8988T (cell line): ENCODE measurements at regions not wholly inside any gene's neighbourhood (a gene's known extent, or its start where the extent isn't known, plus 50 kb on each side); places are given as distances from the start of the nearest gene placed in this dataset.
"Not testable (repeated sequence)": the region's sequence is repeated elsewhere in the genome, so short reads cannot be mapped to it uniquely, and the experiment has no call there.

Experiments
- DNase-seq: peaks from one replicate; pipeline ENCODE4 v3.0.0; 2011

- DNase-seq = not testable (repeated sequence)
Observed at GRCh38 chr4:34504731-34505130, 1739.6 kb downstream of the ARAP2 start.

- DNase-seq = not testable (repeated sequence)
Observed at GRCh38 chr4:34506511-34507092, 1737.7 kb downstream of the ARAP2 start.

- no peak for DNase-seq
Observed at GRCh38 chr4:34512616-34513015, 1731.7 kb downstream of the ARAP2 start.

DNA sequence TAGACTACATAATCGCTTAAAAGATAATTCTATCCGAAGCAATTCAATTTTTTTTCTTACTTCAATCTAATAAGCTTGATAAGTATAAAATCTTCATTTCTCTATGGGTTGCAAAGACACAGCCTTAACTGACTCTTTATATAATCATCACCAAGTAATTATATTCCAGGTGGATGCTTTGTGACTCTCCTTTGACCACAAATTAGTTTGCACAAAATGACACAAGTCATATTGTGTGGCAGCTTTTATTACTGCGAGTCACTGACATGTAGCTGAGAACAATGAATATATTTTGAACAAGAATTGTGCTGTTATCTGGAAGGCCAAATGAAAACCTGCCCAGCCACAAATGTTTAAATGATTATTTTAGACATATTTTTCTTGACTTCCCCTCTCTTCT is 1727.8 kb downstream of the ARAP2 start:
- no peak for DNase-seq

GRCh38 chr4:34534916-34535315 is 1709.4 kb downstream of the ARAP2 start:
- no peak for DNase-seq

DNA sequence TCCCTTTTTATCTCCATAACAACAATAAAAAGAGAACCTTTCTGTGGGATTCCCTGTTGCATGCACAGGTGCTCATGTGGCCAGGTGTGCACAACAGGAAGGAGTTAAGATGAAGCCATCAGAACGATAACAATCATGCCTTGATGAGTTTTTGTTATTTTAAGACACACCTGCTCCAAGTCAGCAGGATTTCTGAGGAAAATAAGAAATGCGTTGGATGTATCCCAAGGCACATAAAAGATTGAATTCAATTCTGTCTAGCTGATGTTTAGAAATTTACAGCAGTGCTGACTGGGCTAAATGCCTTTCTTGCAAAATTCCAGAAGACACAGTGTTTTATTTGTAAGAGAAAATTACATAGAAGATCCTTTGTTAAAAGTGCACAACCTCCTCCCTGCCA is 1678.2 kb downstream of the ARAP2 start:
- DNase-seq = no peak

GRCh38 chr4:34572026-34572425 is 1672.3 kb downstream of the ARAP2 start:
- DNase-seq = no peak

- DNase-seq = no peak
Observed at GRCh38 chr4:34615315-34615714, 1629.0 kb downstream of the ARAP2 start.

- no peak for DNase-seq
Observed at GRCh38 chr4:34619531-34620162, 1624.7 kb downstream of the ARAP2 start.

GRCh38 chr4:34628471-34628870 is 1615.8 kb downstream of the ARAP2 start:
- DNase-seq = no peak

DNA sequence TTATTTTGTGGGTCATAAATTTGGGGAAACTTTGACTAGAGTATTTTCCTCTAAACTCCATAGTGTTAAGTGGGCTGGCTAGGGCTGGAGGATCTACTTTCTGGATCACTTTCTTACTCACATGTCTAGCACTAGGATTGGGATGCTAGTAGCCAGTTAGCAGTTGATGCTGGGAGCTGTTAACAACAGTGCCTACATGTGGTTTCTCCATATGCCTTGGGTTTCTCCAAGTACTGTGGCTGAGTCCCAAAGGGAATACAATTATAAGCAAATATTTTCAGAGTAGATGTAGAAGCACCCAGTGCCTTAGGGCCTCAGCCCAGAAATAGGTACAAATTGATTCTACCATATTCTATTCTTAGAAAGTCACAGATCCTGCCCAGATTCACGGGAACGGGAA is 1614.9 kb downstream of the ARAP2 start:
- DNase-seq = no peak

GRCh38 chr4:34633241-34633640 is 1611.1 kb downstream of the ARAP2 start:
- DNase-seq = no peak

GRCh38 chr4:34636623-34637022 is 1607.7 kb downstream of the ARAP2 start:
- no peak for DNase-seq

GRCh38 chr4:34643476-34643875 is 1600.8 kb downstream of the ARAP2 start:
- no peak for DNase-seq

- no peak for DNase-seq
Observed at GRCh38 chr4:34644579-34645115, 1599.7 kb downstream of the ARAP2 start.

- no peak for DNase-seq
Observed at GRCh38 chr4:34649716-34650115, 1594.6 kb downstream of the ARAP2 start.

- no peak for DNase-seq
Observed at GRCh38 chr4:34664051-34664450, 1580.3 kb downstream of the ARAP2 start.

DNA sequence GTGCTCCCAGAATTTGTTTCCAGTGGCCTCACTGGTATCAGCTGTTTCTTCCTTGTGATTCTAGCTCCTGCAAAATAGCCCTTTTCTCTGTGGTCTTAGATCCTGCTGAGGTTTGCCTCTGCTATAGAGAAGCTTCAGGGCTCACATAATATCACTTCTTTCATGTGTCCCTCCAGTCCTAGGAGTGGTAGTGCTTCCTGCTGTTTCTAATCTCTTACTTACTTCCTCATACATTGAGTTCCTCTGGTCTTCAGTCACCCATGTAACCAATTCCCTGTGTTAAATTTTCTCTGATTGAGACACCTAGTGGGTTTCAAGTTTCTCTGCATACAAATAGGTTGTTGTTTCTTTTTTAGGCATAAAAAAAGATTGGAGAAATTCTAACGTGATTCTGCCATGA is 1567.9 kb downstream of the ARAP2 start:
- DNase-seq = no peak

- DNase-seq = no peak
Observed at GRCh38 chr4:34678431-34678830, 1565.9 kb downstream of the ARAP2 start.

DNA sequence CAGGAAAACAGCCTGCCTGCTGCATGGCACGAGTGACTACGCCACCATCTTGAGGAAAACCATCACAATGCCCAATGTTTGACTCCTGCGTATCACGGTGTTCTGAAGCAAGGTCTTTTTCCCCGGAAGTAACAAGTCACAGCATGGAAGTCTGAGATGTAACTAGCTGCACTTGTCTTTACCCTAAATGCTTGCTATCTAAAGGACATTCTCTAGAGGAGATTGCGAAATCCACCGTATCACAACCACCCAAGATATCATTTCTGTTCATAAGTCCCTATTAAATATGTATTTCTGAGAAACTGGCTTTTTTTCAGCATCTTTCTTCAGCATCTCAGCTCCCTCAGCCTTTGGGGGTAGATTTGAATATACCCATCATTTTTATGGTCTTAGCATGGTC is 1565.1 kb downstream of the ARAP2 start:
- no peak for DNase-seq

- no peak for DNase-seq
Observed at GRCh38 chr4:34709564-34709963, 1534.8 kb downstream of the ARAP2 start.

DNA sequence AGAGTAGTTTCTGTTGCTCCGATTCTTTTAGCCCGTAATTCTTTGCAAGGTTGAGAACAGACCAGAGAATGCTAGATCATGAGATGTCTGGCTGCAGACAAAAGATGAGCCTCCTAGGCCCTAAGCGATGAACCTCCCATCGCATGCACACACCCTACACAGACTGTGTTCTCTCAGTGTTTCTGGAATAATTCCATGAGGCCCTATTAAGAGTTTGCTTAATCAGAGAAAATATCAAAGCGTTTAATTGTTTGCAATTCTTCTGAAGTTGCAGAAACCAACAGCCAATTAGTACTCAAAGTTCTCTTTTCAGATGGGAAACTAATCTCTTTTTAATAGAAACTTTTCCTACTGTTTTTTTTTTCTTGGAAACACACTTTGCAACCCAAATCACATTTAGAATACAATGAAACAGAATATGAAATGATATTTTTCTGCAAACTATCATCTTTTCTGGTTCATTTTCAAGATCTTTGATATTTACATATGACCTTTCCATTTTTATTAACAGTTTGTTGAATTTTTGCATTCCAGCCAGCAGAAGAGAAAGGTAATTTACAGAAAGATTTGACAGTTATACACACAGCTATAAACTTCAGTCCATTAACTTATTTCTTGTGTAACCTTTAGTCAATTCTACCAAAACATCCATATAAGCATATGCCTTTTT is 1525.6 kb downstream of the ARAP2 start:
- DNase-seq = no peak

- DNase-seq = no peak
Observed at GRCh38 chr4:34720571-34720970, 1523.7 kb downstream of the ARAP2 start.

- DNase-seq = no peak
Observed at GRCh38 chr4:34721835-34722234, 1522.5 kb downstream of the ARAP2 start.
